HG02943 (cell line): ENCODE measurements at regions not wholly inside any gene's neighbourhood (a gene's known extent, or its start where the extent isn't known, plus 50 kb on each side); places are given as distances from the start of the nearest gene placed in this dataset.
"Not testable (repeated sequence)": the region's sequence is repeated elsewhere in the genome, so short reads cannot be mapped to it uniquely, and the experiment has no call there.

Experiments used
- ATAC-seq: cut with Tn5 transposase; IDR thresholded peaks from one replicate; pipeline ENCODE4 v1.9.1; 2021; ENCODE audit warnings: mild to moderate bottlenecking, low read depth, moderate library complexity; ENCODE audit not compliant: unreplicated experiment

DNA sequence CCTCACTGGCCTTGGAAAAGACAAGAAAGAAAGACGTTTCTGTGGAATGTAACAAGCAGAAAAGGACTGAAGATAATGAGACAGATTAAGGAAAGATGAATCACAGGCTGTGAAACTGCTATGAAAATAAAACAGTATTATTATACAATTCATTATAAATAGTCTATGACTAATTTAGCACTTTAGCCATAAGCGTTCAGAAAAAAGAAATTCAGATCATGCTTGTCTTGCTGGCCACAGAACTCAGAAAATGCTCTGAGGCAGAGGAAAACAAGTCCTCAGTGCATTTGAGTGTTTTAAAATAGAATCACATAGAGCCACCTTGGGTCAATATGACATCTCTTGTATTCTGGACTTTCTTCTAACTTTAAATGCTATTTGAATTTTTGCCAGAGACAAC lies 65.9 kb upstream of the NBPF26 start:
- ATAC-seq, result not testable (repeated sequence)

DNA sequence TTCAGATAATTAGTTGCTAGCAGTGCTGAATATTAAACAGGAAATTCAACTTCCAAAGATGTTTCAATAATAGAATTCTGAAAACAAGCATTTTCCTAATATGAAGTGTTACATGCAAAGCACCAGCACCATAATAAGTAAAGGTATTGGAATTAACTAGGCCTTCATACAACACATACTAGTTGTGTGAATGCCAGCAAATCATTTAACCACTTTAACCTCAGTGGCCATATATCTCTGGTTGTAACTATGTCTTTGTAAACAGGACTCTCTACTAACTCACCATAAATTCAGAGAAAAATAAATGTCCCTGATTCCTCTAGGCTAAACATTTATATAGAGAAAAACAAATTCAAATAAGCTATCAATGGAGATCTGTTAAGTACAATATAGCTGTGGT lies 65.1 kb upstream of the NBPF26 start:
- ATAC-seq, result not testable (repeated sequence)

DNA sequence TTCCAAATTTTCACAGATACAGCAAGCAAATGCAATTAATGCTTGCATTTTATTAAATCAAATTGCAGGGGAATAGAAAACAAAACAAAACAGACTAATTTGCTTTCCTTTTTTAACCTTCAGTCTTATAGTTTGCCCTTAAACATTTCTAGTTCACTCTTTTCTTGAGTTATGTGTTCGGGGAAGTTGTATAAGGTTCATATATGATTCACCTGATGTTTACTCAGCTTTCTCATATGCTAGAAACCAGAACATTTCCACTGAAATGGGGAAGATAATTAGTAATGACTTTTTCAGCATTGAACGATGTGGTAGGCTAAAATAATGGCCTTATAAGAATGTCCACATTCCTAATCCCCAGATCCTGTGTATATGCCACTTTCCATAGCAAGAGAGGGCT lies 64.6 kb upstream of the NBPF26 start:
- ATAC-seq, result not testable (repeated sequence)

DNA sequence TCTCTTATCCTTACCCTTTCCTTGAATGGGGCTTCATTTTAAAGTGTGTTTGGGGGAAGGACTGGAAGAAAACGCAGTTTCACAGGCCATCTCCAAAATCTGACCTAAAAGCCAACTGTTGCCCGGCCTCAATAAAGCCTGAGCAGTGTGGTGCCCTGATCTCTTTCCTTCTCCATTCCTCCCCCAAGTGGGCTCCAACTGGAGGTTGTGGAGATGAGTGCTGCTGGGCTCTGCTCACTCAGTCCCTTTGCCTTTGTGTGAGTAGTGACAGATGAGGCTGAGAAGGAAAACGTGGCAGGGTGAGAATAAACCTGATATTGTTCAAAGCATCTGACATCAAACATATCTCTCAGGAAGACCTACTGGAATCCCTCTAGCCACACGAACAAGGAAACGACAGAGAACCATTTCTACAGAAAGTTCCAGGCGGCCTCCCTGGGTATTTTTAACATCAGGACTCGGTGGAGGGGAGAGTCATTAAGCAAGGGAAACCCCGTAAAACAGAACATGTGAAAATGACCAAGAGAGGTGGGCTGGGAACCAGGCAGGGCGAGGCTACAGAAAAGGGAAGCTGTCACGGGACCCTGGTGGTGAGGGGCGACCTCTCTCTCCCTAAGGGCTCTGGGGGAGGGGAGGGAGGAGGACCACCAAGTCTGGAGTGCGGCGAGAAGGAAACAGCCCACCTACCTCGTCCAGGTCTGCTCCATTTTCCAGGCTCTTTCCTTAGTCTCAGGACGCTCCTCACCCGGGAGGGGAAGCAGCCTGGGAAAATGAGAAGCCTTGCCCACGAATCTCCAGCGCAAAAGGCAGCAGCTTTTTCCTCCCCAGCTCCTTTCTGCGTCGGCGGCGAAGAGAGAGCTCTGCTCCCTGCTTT lies 59.1 kb upstream of the NBPF26 start:
- not testable (repeated sequence) for ATAC-seq

DNA sequence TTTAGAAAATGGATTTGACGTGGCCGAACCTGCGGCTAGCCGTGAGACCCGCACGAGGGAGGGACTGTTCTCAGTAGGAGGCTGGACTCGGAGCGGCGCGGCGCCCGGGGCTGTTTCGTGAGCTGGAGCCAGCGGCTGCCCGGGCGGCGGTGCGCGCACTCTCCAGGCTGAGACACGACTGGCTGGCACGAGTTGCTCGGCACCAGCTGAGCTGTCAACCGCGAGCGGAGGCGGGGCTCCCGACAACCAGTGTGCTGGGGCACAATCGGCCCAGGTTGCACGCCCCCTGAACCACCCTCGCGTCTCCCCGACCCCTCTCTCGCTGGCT lies 58.5 kb upstream of the NBPF26 start:
- ATAC-seq, result not testable (repeated sequence)

DNA sequence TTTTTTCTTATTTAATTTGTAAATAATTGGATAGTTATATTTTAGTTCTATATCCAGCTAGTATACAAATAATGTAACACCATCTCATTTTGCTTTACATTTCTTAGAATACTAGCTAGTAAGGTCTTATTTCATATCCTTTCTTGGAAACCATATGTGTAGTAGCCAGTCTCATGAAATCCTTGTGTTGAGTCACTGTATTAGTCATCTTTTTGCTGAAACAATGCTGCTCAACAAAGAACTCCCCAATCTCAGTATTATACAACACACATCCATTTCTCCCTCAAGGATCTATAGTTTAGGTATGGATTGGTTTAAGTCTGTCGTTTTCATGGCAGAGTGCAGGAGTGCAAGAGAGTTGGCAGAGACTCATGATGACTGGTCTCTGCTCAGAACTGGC lies 55.6 kb upstream of the NBPF26 start:
- not testable (repeated sequence) for ATAC-seq
